HG03439 (cell line): ENCODE measurements at regions not wholly inside any gene's neighbourhood (a gene's known extent, or its start where the extent isn't known, plus 50 kb on each side); places are given as distances from the start of the nearest gene placed in this dataset.

Source experiments
- ATAC-seq: cut with Tn5 transposase; IDR thresholded peaks from one replicate; pipeline ENCODE4 v1.9.1; 2021; ENCODE audit warnings: mild to moderate bottlenecking, moderate library complexity; ENCODE audit not compliant: unreplicated experiment

GRCh38 chr2:19750136-19750535 is 151.6 kb downstream of the TTC32 start:
- ATAC-seq: no peak

- no peak for ATAC-seq
These were observed 152.3 kb downstream of the TTC32 start for GRCh38 chr2:19749507-19749836.

- ATAC-seq: no peak
These were observed 152.9 kb downstream of the TTC32 start for GRCh38 chr2:19748711-19749506.

- ATAC-seq: no peak
These were observed 153.8 kb downstream of the TTC32 start for GRCh38 chr2:19748073-19748375.

- ATAC-seq: no peak
These were observed 154.3 kb downstream of the TTC32 start for GRCh38 chr2:19747310-19748072.

- ATAC-seq: no peak
These were observed 155.0 kb downstream of the TTC32 start for GRCh38 chr2:19746611-19747309.

GRCh38 chr2:19746137-19746600 is 155.6 kb downstream of the TTC32 start:
- no peak for ATAC-seq

- ATAC-seq: no peak
These were observed 156.3 kb downstream of the TTC32 start for GRCh38 chr2:19745318-19746136.

GRCh38 chr2:19744456-19745199 is 157.2 kb downstream of the TTC32 start:
- no peak for ATAC-seq

- no peak for ATAC-seq
These were observed 158.1 kb downstream of the TTC32 start for GRCh38 chr2:19743641-19744040.

GRCh38 chr2:19742872-19743271 is 158.9 kb downstream of the TTC32 start:
- no peak for ATAC-seq

- no peak for ATAC-seq
These were observed 162.5 kb downstream of the TTC32 start for GRCh38 chr2:19739256-19739655.

GRCh38 chr2:19738707-19739106 is 163.1 kb downstream of the TTC32 start:
- ATAC-seq: no peak

GRCh38 chr2:19736191-19736831 is 165.5 kb downstream of the TTC32 start:
- no peak for ATAC-seq

- ATAC-seq: no peak
These were observed 167.8 kb downstream of the TTC32 start for GRCh38 chr2:19733951-19734425.

GRCh38 chr2:19733390-19733789 is 168.4 kb downstream of the TTC32 start:
- ATAC-seq: no peak

GRCh38 chr2:19732255-19732654 is 169.5 kb downstream of the TTC32 start:
- no peak for ATAC-seq

GRCh38 chr2:19731515-19731914 is 170.3 kb downstream of the TTC32 start:
- no peak for ATAC-seq

GRCh38 chr2:19731037-19731436 is 170.7 kb downstream of the TTC32 start:
- no peak for ATAC-seq

- ATAC-seq: no peak
These were observed 173.7 kb downstream of the TTC32 start for GRCh38 chr2:19728125-19728524.
